ENCODE measurements at regions not wholly inside any gene's neighbourhood (a gene's known extent, or its start where the extent isn't known, plus 50 kb on each side); places are given as distances from the start of the nearest gene placed in this dataset.

DNA sequence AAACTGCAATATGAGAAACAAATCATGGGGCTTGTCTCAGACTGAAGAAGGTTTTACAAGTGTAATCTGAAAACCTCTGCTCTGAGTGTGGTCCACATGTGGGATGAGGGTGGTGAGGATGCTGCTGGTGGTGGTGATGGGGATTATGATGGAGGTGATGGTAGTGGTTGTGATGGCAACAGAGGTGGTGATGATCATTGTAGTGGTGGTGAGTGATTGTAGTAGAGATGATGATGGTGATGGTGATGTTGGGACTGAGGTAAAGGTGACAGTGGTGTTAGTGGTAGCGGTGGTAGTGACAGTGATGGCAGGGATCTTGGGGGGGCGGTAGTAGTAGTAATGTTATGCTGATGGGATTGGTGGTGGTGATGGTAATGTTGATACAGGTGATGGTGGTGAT lies 217.8 kb downstream of the ANAPC1 start:
- Histone ChIP-seq H2AK5ac (ENCODE audit: low read depth, low read length) (no peak overlapping the region), H4K8ac (ENCODE audit: low read depth, low read length) (no peak overlapping the region), H3K9me3 (replicated peaks in 1 of 2; ENCODE audit: control insufficient read depth in 2 of 2, insufficient read depth in 1 of 2, low read depth in 1 of 2, low read length in 2 of 2) (peaks cover 14 to 21% of the 10 kb centered on the region in 2 donors), H3K27ac (replicated peaks; ENCODE audit: low read length) (no peak overlapping the region), H3K4me2 (ENCODE audit: insufficient read depth, low read length, poor library complexity, severe bottlenecking) (no peak overlapping the region), H2BK5ac (ENCODE audit: low read length) (no peak overlapping the region), H3K79me1 (ENCODE audit: low read depth, low read length) (no peaks in the 10 kb centered on the region), H3K4me1 (ENCODE audit: control insufficient read depth in 2 of 2, insufficient read depth in 1 of 2, low read depth in 1 of 2, low read length in 2 of 2) (peaks cover 1 to 13% of the 10 kb centered on the region in 2 donors), H2BK120ac (ENCODE audit: low read depth, low read length) (no peak overlapping the region), H3K27me3 (ENCODE audit: control insufficient read depth in 3 of 3, insufficient read depth in 3 of 3, low read depth in 1 of 3, low read length in 3 of 3) (no peaks in the 10 kb centered on the region), H3K18ac (ENCODE audit: low read length) (no peak overlapping the region), H2BK12ac (ENCODE audit: low read length) (no peak overlapping the region), H4K91ac (ENCODE audit: low read depth, low read length, poor library complexity) (no peak overlapping the region), H3K36me3 (replicated peaks in 1 of 2; ENCODE audit: control insufficient read depth in 2 of 2, insufficient read depth in 2 of 2, low read length in 2 of 2) (no peaks in the 10 kb centered on the region), H3K9ac (ENCODE audit: low read depth, low read length, poor library complexity) (no peak overlapping the region), H3K14ac (ENCODE audit: low read length) (no peak overlapping the region), H3K4me3 (ENCODE audit: low read length in 2 of 2) (peak overlapping the region in 1 of 2 donors; percentile 29), H3K23ac (ENCODE audit: low read depth, low read length, poor library complexity) (no peak overlapping the region), H2BK15ac (ENCODE audit: low read length) (no peak overlapping the region), H3K4ac (ENCODE audit: low read length) (no peak overlapping the region), H2AFZ (ENCODE audit: low read length) (no peak overlapping the region)
- no CpG with 5 or more reads among the region's 2 CpGs for WGBS, 2 donors (ENCODE audit: extremely low coverage in 2 of 2, insufficient read length in 2 of 2, insufficient replicate concordance in 1 of 2)
- no peak for DNase-seq (ENCODE audit: low spot score)

DNA sequence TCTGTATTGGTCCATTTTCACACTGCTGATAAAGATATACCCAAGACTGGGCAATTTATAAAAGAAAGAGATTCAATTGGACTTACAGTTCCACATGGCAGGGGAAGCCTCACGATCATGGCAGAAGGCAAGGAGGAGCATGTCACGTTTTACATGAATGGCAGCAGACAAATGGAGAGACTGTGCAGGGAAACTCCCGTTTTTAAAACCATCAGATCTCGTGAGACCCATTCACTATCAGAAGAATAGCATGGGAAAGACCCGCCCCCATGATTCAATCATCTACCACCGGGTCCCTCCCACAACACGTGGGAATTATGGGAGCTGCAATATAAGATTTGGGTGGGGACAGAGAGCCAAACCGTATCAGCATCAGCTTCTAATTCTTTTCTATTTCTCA lies 217.0 kb downstream of the ANAPC1 start:
- Histone ChIP-seq H2BK120ac (ENCODE audit: low read depth, low read length) (no peak overlapping the region), H3K4ac (ENCODE audit: low read length) (no peak overlapping the region), H3K14ac (ENCODE audit: low read length) (no peak overlapping the region), H3K9ac (ENCODE audit: low read depth, low read length, poor library complexity) (no peak overlapping the region), H2BK12ac (ENCODE audit: low read length) (no peak overlapping the region), H2BK15ac (ENCODE audit: low read length) (no peak overlapping the region), H2AK5ac (ENCODE audit: low read depth, low read length) (no peak overlapping the region), H3K27ac (replicated peaks; ENCODE audit: low read length) (no peak overlapping the region), H3K4me3 (ENCODE audit: low read length in 2 of 2) (no peak overlapping the region), H3K4me1 (ENCODE audit: control insufficient read depth in 2 of 2, insufficient read depth in 1 of 2, low read depth in 1 of 2, low read length in 2 of 2) (peaks cover 1 to 19% of the 10 kb centered on the region in 2 donors), H3K23ac (ENCODE audit: low read depth, low read length, poor library complexity) (no peak overlapping the region), H3K79me1 (ENCODE audit: low read depth, low read length) (no peaks in the 10 kb centered on the region), H3K4me2 (ENCODE audit: insufficient read depth, low read length, poor library complexity, severe bottlenecking) (no peak overlapping the region), H2BK5ac (ENCODE audit: low read length) (no peak overlapping the region), H3K27me3 (ENCODE audit: control insufficient read depth in 3 of 3, insufficient read depth in 3 of 3, low read depth in 1 of 3, low read length in 3 of 3) (no peaks in the 10 kb centered on the region), H4K91ac (ENCODE audit: low read depth, low read length, poor library complexity) (no peak overlapping the region), H3K9me3 (replicated peaks in 1 of 2; ENCODE audit: control insufficient read depth in 2 of 2, insufficient read depth in 1 of 2, low read depth in 1 of 2, low read length in 2 of 2) (peaks cover 17 to 26% of the 10 kb centered on the region in 2 donors), H4K8ac (ENCODE audit: low read depth, low read length) (no peak overlapping the region), H2AFZ (ENCODE audit: low read length) (no peak overlapping the region), H3K36me3 (replicated peaks in 1 of 2; ENCODE audit: control insufficient read depth in 2 of 2, insufficient read depth in 2 of 2, low read length in 2 of 2) (no peaks in the 10 kb centered on the region), H3K18ac (ENCODE audit: low read length) (no peak overlapping the region)
- no CpG with 5 or more reads among the region's 8 CpGs for WGBS, 2 donors (ENCODE audit: extremely low coverage in 2 of 2, insufficient read length in 2 of 2, insufficient replicate concordance in 1 of 2)
- no peak for DNase-seq (ENCODE audit: low spot score)

DNA sequence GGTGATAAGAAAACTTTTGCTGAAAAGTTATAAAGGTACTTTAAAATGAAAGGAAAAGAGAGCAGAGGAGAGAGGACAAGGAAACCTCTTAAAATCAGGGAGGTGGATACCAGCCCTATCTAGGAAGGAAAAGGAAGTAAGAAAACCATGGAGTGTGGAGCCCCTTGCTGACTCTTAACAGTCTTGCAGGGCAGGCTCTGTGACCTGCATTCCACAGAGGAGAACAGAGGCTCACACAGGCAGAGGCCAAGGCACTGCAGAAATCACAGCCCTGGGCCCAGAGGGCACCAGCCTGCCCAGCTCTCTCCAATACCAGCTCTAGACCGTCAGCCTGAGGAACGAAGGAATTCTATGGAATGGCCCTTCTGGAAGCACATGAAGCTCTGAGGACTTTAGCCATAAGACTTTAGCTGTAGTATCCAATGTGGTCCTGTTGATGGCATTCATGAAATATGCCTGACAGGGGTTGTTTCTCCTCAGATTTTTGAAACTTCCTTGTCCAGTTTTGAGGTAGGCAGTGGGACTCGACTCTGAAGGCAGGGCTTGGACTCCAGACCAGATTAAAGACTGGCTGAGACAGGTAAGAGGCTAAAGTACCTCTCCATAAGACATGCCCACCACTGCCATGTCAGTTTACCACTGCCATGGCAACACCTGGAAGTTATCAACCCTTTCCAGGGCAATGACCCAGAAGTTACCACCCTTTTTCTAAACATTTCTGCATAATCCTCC lies 216.3 kb downstream of the ANAPC1 start:
- no peak overlapping the region for H4K91ac ChIP-seq (ENCODE audit: low read depth, low read length, poor library complexity)
- peaks cover 17 to 26% of the 10 kb centered on the region in 2 donors for H3K9me3 ChIP-seq (replicated peaks in 1 of 2; ENCODE audit: control insufficient read depth in 2 of 2, insufficient read depth in 1 of 2, low read depth in 1 of 2, low read length in 2 of 2)
- no peak overlapping the region for H3K27ac ChIP-seq (replicated peaks; ENCODE audit: low read length)
- H3K4me3 ChIP-seq (ENCODE audit: low read length in 2 of 2): no peak overlapping the region
- H3K27me3 ChIP-seq (ENCODE audit: control insufficient read depth in 3 of 3, insufficient read depth in 3 of 3, low read depth in 1 of 3, low read length in 3 of 3): no peaks in the 10 kb centered on the region
- H2BK120ac ChIP-seq (ENCODE audit: low read depth, low read length): no peak overlapping the region
- H2BK15ac ChIP-seq (ENCODE audit: low read length): no peak overlapping the region
- no CpG with 5 or more reads among the region's 3 CpGs for WGBS, 2 donors (ENCODE audit: extremely low coverage in 2 of 2, insufficient read length in 2 of 2, insufficient replicate concordance in 1 of 2)
- H4K8ac ChIP-seq (ENCODE audit: low read depth, low read length): no peak overlapping the region
- no peak overlapping the region for H2BK12ac ChIP-seq (ENCODE audit: low read length)
- DNase-seq (ENCODE audit: low spot score): no peak
- H3K4ac ChIP-seq (ENCODE audit: low read length): no peak overlapping the region
- no peak overlapping the region for H2AFZ ChIP-seq (ENCODE audit: low read length)
- no peaks in the 10 kb centered on the region for H3K36me3 ChIP-seq (replicated peaks in 1 of 2; ENCODE audit: control insufficient read depth in 2 of 2, insufficient read depth in 2 of 2, low read length in 2 of 2)
- H2BK5ac ChIP-seq (ENCODE audit: low read length): no peak overlapping the region
- H3K4me1 ChIP-seq (ENCODE audit: control insufficient read depth in 2 of 2, insufficient read depth in 1 of 2, low read depth in 1 of 2, low read length in 2 of 2): peaks cover 1 to 19% of the 10 kb centered on the region in 2 donors
- no peaks in the 10 kb centered on the region for H3K79me1 ChIP-seq (ENCODE audit: low read depth, low read length)
- no peak overlapping the region for H3K14ac ChIP-seq (ENCODE audit: low read length)
- H3K4me2 ChIP-seq (ENCODE audit: insufficient read depth, low read length, poor library complexity, severe bottlenecking): no peak overlapping the region
- H3K23ac ChIP-seq (ENCODE audit: low read depth, low read length, poor library complexity): no peak overlapping the region
- H3K9ac ChIP-seq (ENCODE audit: low read depth, low read length, poor library complexity): no peak overlapping the region
- no peak overlapping the region for H3K18ac ChIP-seq (ENCODE audit: low read length)
- no peak overlapping the region for H2AK5ac ChIP-seq (ENCODE audit: low read depth, low read length)

DNA sequence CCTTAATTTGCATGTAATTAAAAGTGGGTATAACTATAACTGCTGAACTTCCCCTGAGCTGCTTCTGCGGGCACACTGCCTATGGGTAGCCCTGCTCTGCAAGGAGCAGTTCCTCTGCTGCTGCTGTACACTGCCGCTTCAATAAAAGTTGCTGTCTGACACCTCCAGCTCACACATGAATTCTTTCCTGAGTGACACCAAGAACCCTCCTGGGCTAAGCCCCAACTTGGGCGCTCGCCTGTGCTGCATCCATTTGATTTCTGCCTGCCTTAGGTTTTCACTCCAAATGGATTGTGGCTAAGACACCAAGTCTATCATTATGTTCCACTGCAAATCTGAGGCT lies 215.7 kb downstream of the ANAPC1 start:
- Histone ChIP-seq H3K4me3 (ENCODE audit: low read length in 2 of 2) (no peak overlapping the region), H3K14ac (ENCODE audit: low read length) (no peak overlapping the region), H3K4ac (ENCODE audit: low read length) (no peak overlapping the region), H3K27ac (replicated peaks; ENCODE audit: low read length) (no peak overlapping the region), H4K91ac (ENCODE audit: low read depth, low read length, poor library complexity) (no peak overlapping the region), H2AFZ (ENCODE audit: low read length) (no peak overlapping the region), H3K18ac (ENCODE audit: low read length) (no peak overlapping the region), H3K36me3 (replicated peaks in 1 of 2; ENCODE audit: control insufficient read depth in 2 of 2, insufficient read depth in 2 of 2, low read length in 2 of 2) (no peaks in the 10 kb centered on the region), H2BK120ac (ENCODE audit: low read depth, low read length) (no peak overlapping the region), H3K79me1 (ENCODE audit: low read depth, low read length) (no peaks in the 10 kb centered on the region), H2AK5ac (ENCODE audit: low read depth, low read length) (no peak overlapping the region), H4K8ac (ENCODE audit: low read depth, low read length) (no peak overlapping the region), H3K4me2 (ENCODE audit: insufficient read depth, low read length, poor library complexity, severe bottlenecking) (no peak overlapping the region), H2BK5ac (ENCODE audit: low read length) (no peak overlapping the region), H2BK15ac (ENCODE audit: low read length) (no peak overlapping the region), H3K4me1 (ENCODE audit: control insufficient read depth in 2 of 2, insufficient read depth in 1 of 2, low read depth in 1 of 2, low read length in 2 of 2) (peaks cover 1 to 19% of the 10 kb centered on the region in 2 donors), H3K23ac (ENCODE audit: low read depth, low read length, poor library complexity) (no peak overlapping the region), H2BK12ac (ENCODE audit: low read length) (no peak overlapping the region), H3K9ac (ENCODE audit: low read depth, low read length, poor library complexity) (no peak overlapping the region), H3K27me3 (ENCODE audit: control insufficient read depth in 3 of 3, insufficient read depth in 3 of 3, low read depth in 1 of 3, low read length in 3 of 3) (no peaks in the 10 kb centered on the region), H3K9me3 (replicated peaks in 1 of 2; ENCODE audit: control insufficient read depth in 2 of 2, insufficient read depth in 1 of 2, low read depth in 1 of 2, low read length in 2 of 2) (peaks cover 17 to 26% of the 10 kb centered on the region in 2 donors)
- no CpG with 5 or more reads among the region's 4 CpGs for WGBS, 2 donors (ENCODE audit: extremely low coverage in 2 of 2, insufficient read length in 2 of 2, insufficient replicate concordance in 1 of 2)
- no peak for DNase-seq (ENCODE audit: low spot score)

Measured in neuronal stem cell (in vitro differentiated cells).